ENCODE measurements at regions not wholly inside any gene's neighbourhood (a gene's known extent, or its start where the extent isn't known, plus 50 kb on each side); places are given as distances from the start of the nearest gene placed in this dataset.

DNA sequence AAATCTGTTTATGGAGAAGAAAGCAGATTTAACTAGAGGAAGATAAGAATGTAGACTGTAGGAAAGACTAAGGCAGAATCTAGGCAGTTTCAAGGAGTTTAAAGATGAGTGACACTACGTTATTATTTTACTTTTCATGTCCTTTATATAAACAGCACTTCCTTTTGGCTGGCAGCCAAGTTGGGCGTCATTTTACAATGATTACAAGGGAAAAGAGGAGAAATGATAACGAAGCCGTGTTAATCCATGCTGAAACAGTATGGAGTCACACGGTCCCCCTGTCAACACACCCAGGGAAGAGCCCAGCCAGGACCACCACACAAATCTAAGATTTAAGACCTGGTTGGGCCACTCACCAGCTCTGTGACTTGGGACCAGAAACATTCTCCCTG lies 83.7 kb upstream of the NEO1 start:
- DNase-seq (ENCODE audit: low spot score) (no peak), ATAC-seq (no peak)
- ChIA-PET POLR2A (no interaction called here), CTCF (interaction anchor here (1.0 kb wide), 1 partner anchor 40 kb away, joined by 3 read pairs; no protein-coding TSS in a partner anchor)
- Mint-ChIP-seq H3K9me3 (peaks cover 12% of the 10 kb centered on the region), H3K4me1 (0 out of 2 replicates have a peak, but pooled peaks cover 2% of the 10 kb centered on the region), H3K27me3 (ENCODE audit: low read depth) (peaks cover 8% of the 10 kb centered on the region), H3K36me3 (peaks cover 11% of the 10 kb centered on the region), H3K4me3 (no peak overlapping the region), H3K27ac (no peak overlapping the region)
- TF ChIP-seq ETV6 (CRISPR knock-in tag; IDR thresholded peaks at IDR 0.05) (no peak), ZBTB43 (CRISPR knock-in tag; IDR thresholded peaks at IDR 0.05) (no peak), RELA (CRISPR knock-in tag; IDR thresholded peaks at IDR 0.05; ENCODE audit: borderline replicate concordance) (no peak), IRF1 (CRISPR knock-in tag; IDR thresholded peaks at IDR 0.05) (no peak), NFE2L1 (CRISPR knock-in tag; IDR thresholded peaks at IDR 0.05) (no peak), ZNF512 (CRISPR knock-in tag; IDR thresholded peaks at IDR 0.05; ENCODE audit: borderline replicate concordance) (no peak), FOXK1 (CRISPR knock-in tag; IDR thresholded peaks at IDR 0.05) (no peak), TCF7 (CRISPR knock-in tag; IDR thresholded peaks at IDR 0.05; ENCODE audit: low read depth) (no peak), USF1 (CRISPR knock-in tag; IDR thresholded peaks at IDR 0.05) (no peak), ATF3 (CRISPR knock-in tag; conservative IDR thresholded peaks at IDR 0.05) (no peak)
- TF ChIP-seq, protein P1, sequence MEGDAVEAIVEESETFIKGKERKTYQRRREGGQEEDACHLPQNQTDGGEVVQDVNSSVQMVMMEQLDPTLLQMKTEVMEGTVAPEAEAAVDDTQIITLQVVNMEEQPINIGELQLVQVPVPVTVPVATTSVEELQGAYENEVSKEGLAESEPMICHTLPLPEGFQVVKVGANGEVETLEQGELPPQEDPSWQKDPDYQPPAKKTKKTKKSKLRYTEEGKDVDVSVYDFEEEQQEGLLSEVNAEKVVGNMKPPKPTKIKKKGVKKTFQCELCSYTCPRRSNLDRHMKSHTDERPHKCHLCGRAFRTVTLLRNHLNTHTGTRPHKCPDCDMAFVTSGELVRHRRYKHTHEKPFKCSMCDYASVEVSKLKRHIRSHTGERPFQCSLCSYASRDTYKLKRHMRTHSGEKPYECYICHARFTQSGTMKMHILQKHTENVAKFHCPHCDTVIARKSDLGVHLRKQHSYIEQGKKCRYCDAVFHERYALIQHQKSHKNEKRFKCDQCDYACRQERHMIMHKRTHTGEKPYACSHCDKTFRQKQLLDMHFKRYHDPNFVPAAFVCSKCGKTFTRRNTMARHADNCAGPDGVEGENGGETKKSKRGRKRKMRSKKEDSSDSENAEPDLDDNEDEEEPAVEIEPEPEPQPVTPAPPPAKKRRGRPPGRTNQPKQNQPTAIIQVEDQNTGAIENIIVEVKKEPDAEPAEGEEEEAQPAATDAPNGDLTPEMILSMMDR (IDR thresholded peaks at IDR 0.05), result no peak
- TF ChIP-seq, protein P2, sequence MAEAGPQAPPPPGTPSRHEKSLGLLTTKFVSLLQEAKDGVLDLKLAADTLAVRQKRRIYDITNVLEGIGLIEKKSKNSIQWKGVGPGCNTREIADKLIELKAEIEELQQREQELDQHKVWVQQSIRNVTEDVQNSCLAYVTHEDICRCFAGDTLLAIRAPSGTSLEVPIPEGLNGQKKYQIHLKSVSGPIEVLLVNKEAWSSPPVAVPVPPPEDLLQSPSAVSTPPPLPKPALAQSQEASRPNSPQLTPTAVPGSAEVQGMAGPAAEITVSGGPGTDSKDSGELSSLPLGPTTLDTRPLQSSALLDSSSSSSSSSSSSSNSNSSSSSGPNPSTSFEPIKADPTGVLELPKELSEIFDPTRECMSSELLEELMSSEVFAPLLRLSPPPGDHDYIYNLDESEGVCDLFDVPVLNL (CRISPR knock-in tag; IDR thresholded peaks at IDR 0.05; ENCODE audit: borderline replicate concordance, low read depth), result no peak

- Mint-ChIP-seq H3K4me1 (0 out of 2 replicates have a peak, but pooled peaks cover 2% of the 10 kb centered on the region), H3K27me3 (ENCODE audit: low read depth) (peaks cover 6% of the 10 kb centered on the region), H3K36me3 (peaks cover 16% of the 10 kb centered on the region), H3K4me3 (no peak overlapping the region), H3K9me3 (peaks cover 18% of the 10 kb centered on the region), H3K27ac (no peak overlapping the region)
- ChIA-PET CTCF (interaction anchor here (0.6 to 1.0 kb wide), 3 partner anchors 41 to 273 kb away, joined by 3 read pairs; no protein-coding TSS in a partner anchor), POLR2A (no interaction called here)
- ATAC-seq (no peak), DNase-seq (ENCODE audit: low spot score) (no peak)
- TF ChIP-seq, protein P3, sequence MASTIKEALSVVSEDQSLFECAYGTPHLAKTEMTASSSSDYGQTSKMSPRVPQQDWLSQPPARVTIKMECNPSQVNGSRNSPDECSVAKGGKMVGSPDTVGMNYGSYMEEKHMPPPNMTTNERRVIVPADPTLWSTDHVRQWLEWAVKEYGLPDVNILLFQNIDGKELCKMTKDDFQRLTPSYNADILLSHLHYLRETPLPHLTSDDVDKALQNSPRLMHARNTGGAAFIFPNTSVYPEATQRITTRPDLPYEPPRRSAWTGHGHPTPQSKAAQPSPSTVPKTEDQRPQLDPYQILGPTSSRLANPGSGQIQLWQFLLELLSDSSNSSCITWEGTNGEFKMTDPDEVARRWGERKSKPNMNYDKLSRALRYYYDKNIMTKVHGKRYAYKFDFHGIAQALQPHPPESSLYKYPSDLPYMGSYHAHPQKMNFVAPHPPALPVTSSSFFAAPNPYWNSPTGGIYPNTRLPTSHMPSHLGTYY (CRISPR knock-in tag; IDR thresholded peaks at IDR 0.05), result no peak
- TF ChIP-seq TCF7 (CRISPR knock-in tag; IDR thresholded peaks at IDR 0.05; ENCODE audit: low read depth) (no peak), SP1 (CRISPR knock-in tag; conservative IDR thresholded peaks at IDR 0.05) (no peak), ZNF232 (CRISPR knock-in tag; IDR thresholded peaks at IDR 0.05) (no peak)
- TF ChIP-seq, protein P4, sequence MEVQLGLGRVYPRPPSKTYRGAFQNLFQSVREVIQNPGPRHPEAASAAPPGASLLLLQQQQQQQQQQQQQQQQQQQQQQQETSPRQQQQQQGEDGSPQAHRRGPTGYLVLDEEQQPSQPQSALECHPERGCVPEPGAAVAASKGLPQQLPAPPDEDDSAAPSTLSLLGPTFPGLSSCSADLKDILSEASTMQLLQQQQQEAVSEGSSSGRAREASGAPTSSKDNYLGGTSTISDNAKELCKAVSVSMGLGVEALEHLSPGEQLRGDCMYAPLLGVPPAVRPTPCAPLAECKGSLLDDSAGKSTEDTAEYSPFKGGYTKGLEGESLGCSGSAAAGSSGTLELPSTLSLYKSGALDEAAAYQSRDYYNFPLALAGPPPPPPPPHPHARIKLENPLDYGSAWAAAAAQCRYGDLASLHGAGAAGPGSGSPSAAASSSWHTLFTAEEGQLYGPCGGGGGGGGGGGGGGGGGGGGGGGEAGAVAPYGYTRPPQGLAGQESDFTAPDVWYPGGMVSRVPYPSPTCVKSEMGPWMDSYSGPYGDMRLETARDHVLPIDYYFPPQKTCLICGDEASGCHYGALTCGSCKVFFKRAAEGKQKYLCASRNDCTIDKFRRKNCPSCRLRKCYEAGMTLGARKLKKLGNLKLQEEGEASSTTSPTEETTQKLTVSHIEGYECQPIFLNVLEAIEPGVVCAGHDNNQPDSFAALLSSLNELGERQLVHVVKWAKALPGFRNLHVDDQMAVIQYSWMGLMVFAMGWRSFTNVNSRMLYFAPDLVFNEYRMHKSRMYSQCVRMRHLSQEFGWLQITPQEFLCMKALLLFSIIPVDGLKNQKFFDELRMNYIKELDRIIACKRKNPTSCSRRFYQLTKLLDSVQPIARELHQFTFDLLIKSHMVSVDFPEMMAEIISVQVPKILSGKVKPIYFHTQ (CRISPR knock-in tag; IDR thresholded peaks at IDR 0.05), result no peak
- TF ChIP-seq, protein P5, sequence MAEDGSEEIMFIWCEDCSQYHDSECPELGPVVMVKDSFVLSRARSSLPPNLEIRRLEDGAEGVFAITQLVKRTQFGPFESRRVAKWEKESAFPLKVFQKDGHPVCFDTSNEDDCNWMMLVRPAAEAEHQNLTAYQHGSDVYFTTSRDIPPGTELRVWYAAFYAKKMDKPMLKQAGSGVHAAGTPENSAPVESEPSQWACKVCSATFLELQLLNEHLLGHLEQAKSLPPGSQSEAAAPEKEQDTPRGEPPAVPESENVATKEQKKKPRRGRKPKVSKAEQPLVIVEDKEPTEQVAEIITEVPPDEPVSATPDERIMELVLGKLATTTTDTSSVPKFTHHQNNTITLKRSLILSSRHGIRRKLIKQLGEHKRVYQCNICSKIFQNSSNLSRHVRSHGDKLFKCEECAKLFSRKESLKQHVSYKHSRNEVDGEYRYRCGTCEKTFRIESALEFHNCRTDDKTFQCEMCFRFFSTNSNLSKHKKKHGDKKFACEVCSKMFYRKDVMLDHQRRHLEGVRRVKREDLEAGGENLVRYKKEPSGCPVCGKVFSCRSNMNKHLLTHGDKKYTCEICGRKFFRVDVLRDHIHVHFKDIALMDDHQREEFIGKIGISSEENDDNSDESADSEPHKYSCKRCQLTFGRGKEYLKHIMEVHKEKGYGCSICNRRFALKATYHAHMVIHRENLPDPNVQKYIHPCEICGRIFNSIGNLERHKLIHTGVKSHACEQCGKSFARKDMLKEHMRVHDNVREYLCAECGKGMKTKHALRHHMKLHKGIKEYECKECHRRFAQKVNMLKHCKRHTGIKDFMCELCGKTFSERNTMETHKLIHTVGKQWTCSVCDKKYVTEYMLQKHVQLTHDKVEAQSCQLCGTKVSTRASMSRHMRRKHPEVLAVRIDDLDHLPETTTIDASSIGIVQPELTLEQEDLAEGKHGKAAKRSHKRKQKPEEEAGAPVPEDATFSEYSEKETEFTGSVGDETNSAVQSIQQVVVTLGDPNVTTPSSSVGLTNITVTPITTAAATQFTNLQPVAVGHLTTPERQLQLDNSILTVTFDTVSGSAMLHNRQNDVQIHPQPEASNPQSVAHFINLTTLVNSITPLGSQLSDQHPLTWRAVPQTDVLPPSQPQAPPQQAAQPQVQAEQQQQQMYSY (CRISPR knock-in tag; IDR thresholded peaks at IDR 0.05), result no peak
These were observed 84.3 kb upstream of the NEO1 start for GRCh38 chr15:72967811-72968530.
